WI38 (cell line): ENCODE measurements at regions not wholly inside any gene's neighbourhood (a gene's known extent, or its start where the extent isn't known, plus 50 kb on each side); places are given as distances from the start of the nearest gene placed in this dataset.

ENCODE experiments used
- H3K4me3 ChIP-seq: 2 replicates; pipeline ENCODE4 v1.5.1; 2011; ENCODE audit warnings: low read depth, mild to moderate bottlenecking, control low read depth, low read length
- TF ChIP-seq, protein P1 (sequence below): IDR thresholded peaks from 2 replicates; pipeline ENCODE4 v1.5.1; 2012; ENCODE audit warnings: low read depth, mild to moderate bottlenecking, control low read depth, low read length

DNA sequence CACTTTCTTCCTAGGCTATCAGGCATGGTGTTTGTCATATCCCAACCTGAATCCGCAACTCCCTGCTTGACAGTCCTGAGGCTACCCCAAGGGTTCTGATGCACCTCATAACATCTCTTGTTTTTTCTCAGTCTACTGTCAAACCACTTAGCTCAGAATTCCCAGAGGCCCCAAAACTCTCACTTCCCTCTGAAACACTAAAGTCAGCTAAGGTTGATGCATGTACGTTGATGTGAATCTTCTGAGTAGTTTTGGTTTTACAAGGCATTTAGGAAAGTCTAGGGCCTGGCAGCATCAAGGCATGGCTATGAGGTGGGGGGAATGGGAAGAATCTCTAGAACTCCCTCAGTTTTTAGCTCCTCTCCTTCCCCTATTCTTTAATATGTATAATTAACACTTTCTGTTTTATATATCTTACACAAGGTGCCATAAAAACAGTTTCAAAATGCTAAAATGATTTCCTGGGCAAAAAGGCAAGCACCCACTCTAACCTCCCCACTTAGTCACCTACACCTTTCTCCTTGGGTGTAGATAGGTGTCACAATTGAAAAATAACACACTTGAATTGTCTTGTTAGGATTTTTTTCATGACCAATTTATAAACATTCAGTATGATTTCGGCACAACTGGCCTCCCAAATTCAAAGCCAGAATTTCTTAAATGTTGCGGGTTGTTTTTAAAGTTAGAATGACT lies 71.4 kb upstream of the TANK start:
- H3K4me3 ChIP-seq: no peak overlapping the region
- TF ChIP-seq, protein P1, sequence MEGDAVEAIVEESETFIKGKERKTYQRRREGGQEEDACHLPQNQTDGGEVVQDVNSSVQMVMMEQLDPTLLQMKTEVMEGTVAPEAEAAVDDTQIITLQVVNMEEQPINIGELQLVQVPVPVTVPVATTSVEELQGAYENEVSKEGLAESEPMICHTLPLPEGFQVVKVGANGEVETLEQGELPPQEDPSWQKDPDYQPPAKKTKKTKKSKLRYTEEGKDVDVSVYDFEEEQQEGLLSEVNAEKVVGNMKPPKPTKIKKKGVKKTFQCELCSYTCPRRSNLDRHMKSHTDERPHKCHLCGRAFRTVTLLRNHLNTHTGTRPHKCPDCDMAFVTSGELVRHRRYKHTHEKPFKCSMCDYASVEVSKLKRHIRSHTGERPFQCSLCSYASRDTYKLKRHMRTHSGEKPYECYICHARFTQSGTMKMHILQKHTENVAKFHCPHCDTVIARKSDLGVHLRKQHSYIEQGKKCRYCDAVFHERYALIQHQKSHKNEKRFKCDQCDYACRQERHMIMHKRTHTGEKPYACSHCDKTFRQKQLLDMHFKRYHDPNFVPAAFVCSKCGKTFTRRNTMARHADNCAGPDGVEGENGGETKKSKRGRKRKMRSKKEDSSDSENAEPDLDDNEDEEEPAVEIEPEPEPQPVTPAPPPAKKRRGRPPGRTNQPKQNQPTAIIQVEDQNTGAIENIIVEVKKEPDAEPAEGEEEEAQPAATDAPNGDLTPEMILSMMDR: no peak

DNA sequence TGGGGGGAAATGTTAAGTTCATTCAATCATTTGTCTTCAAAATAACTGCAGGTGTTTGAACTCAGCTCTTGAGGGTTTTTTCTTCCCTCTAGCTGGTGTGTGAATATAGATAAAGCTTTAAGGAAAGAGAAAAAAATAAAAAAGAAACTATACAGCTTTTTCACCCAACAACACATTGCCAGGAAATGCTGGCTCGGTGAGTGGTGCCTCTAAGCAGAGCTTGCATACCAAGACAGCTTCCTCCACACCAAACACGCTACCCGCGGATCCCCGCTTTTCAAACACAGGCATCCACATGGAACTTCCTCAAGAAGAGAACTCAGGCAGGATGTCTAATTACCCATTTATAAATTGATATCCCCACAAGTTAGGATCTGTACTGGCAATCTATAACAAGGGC lies 69.8 kb upstream of the TANK start:
- H3K4me3 ChIP-seq: no peak overlapping the region

DNA sequence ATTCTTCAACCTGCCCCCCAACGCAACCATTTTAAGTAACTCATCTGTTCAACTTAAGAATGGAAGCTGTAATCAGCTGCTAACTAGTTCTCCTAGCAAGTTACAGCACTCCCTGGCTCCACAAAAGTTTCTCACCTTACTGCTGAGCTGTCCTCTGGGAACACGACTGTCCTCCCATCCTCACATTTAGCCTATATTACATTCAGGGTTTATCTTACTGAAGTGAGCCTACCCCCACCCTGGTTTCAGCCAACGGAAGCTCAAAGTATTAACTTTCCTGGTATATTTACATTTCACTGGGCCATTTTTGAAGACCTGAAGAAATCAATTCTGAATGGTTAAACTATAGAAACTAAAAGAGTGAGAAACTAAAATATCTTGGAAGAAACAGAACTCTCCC lies 64.9 kb upstream of the TANK start:
- TF ChIP-seq, protein P1: no peak
- H3K4me3 ChIP-seq: no peak overlapping the region

More for the DNA sequence above, 69.8 kb upstream of the TANK start:
- TF ChIP-seq, protein P1: no peak

DNA sequence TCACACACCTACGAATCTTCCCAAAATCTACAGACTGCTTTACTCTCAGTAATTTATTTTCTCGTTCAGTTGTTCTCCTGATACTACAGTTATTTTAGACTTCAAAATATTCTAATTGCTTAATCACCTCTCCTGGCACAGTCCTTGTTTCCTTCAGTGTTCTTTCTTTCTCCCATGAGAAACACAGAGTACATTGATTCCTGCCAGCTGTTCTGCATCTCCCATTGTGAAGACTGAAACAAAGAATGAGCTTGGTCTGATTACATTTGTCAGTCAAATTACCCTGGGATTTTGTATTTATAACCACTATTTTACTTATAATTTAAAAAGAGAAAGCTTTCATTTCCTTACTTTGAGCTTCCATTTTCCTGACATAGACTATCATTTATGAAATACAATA lies 63.9 kb upstream of the TANK start:
- TF ChIP-seq, protein P1: no peak
- no peak overlapping the region for H3K4me3 ChIP-seq

DNA sequence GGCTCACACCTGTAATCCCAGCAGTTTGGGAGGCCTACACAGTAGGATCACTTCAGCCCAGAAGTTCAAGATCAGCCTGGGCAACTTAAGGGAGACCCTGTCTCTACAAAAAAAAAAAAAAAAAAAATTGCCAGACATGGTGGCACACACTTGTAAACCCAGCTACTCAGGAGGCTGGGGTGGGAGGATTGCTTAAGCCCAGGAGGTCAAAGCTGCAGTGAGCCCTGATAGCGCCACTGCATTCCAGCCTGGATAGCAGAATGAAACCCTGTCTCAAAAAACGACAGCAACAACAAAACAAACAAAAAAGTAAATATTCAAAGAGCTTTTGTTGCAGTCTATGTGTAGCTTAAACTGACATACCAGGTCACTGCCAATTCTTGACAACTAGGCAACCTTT lies 63.1 kb upstream of the TANK start:
- no peak overlapping the region for H3K4me3 ChIP-seq
- TF ChIP-seq, protein P1: no peak

DNA sequence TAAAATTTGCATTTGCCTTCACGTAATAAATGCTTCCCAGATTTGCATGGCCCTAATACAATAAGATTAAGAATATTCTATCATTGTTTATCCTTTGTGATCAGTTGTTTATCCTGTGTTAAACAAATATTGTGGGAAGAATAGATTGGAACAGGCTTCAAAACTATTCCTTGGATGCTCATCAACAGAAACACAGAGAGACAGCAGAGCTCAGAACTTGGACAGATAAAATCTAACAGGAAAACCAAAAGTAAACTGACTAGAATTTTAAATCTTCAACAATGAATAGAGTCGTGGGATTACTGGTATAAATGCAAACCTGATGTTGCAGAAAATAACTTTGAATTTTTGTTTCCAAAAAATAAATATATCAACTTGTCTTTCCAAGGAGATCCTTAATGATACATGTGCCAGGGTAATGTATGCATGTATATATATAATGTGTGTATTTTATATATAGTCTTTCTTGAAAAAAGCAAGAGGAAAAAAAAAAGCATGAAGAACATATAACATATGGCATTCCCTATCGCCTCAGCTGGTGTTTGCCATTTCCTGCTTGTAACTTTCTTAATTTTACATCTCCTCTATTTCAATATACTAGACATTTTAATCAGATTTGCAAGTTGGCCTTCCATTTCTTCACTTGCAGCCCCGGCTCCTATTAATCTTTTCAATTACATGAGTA lies 59.9 kb upstream of the TANK start:
- TF ChIP-seq, protein P1: no peak

DNA sequence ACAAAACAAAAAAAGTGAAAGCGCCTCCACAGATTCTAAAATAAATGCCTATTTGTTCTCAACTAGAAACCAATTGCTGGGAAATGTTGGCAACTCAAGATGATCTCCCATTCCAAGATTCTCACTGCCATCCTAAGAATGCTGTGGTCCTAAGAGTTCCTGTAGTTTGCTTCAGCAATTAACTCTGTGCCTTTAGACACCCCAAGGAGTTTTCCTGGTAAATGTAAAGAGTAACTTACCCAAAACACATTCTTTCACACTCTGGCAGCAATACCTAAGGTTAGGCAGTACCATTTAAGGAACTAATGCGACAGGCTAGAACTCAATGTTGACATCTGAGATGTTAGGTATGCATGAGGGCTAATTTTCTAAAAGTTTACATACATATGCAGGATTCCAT lies 58.8 kb upstream of the TANK start:
- H3K4me3 ChIP-seq: no peak overlapping the region
- TF ChIP-seq, protein P1: no peak

More for the DNA sequence above, 59.9 kb upstream of the TANK start:
- H3K4me3 ChIP-seq: no peak overlapping the region
